HFF-Myc (cell line): ENCODE measurements at regions not wholly inside any gene's neighbourhood (a gene's known extent, or its start where the extent isn't known, plus 50 kb on each side); places are given as distances from the start of the nearest gene placed in this dataset.
"Not testable (repeated sequence)": the region's sequence is repeated elsewhere in the genome, so short reads cannot be mapped to it uniquely, and the experiment has no call there.

Experiments used
- DNase-seq: peaks from one replicate; pipeline ENCODE4 v3.0.0-alpha.2; 2011; ENCODE audit warnings: low read depth; ENCODE audit errors: extremely low read depth
- H3K4me3 ChIP-seq: replicated peaks from 2 replicates; pipeline ENCODE4 v1.5.1; 2011; ENCODE audit warnings: low read depth, mild to moderate bottlenecking, control low read depth, low read length
- CTCF ChIP-seq: IDR thresholded peaks from 2 replicates; pipeline ENCODE4 v1.5.1; 2012; ENCODE audit warnings: mild to moderate bottlenecking, low read depth, low read length, control low read depth; ENCODE audit errors: missing control alignments

GRCh38 chr1:172939475-172939874 is 111.3 kb downstream of the TNFSF18 start:
- H3K4me3 ChIP-seq: no peak overlapping the region
- TF ChIP-seq CTCF: no peak
- no peak for DNase-seq

- DNase-seq: no peak
- TF ChIP-seq CTCF: no peak
- no peak overlapping the region for H3K4me3 ChIP-seq
These were observed 110.4 kb downstream of the TNFSF18 start for GRCh38 chr1:172940174-172940855.

GRCh38 chr1:172941471-172941870 is 109.3 kb downstream of the TNFSF18 start:
- TF ChIP-seq CTCF: no peak
- no peak overlapping the region for H3K4me3 ChIP-seq
- no peak for DNase-seq

- no peak for DNase-seq
- no peak for TF ChIP-seq CTCF
- H3K4me3 ChIP-seq: no peak overlapping the region
These were observed 108.8 kb downstream of the TNFSF18 start for GRCh38 chr1:172941945-172942344.

GRCh38 chr1:172943138-172943537 is 107.6 kb downstream of the TNFSF18 start:
- not testable (repeated sequence) for DNase-seq, H3K4me3 ChIP-seq

GRCh38 chr1:172944931-172945330 is 105.8 kb downstream of the TNFSF18 start:
- TF ChIP-seq CTCF: no peak
- DNase-seq: no peak
- H3K4me3 ChIP-seq: no peak overlapping the region

- DNase-seq: no peak
- H3K4me3 ChIP-seq: no peak overlapping the region
- TF ChIP-seq CTCF: no peak
These were observed 103.8 kb downstream of the TNFSF18 start for GRCh38 chr1:172946814-172947507.
